ENCODE measurements at regions not wholly inside any gene's neighbourhood (a gene's known extent, or its start where the extent isn't known, plus 50 kb on each side); places are given as distances from the start of the nearest gene placed in this dataset.

DNA sequence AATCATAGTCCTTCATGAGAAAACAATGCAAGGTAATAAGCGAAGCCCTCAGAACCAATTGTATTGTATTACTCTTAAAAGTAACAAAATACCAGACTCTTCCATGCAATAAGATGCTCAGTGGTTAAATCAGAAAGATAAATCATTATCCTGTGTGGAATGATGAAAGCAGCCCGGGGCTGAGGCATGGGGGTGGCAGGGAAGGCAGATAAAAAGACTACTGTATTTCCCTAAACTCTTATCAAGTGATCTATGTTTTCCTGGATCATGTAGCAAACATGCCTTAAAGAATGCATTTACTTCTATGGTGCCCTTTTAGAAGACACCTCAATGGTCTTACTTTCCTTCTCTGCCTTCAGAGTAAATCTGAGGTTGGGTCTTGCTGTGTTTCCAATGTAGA lies 105.6 kb upstream of the DAPK1 start:
- H3K36me3 ChIP-seq (ENCODE audit: control insufficient read depth in 4 of 4, insufficient read depth in 4 of 4, low read length in 4 of 4), result no peaks in the 10 kb centered on the region
- H3K9me3 ChIP-seq (ENCODE audit: control insufficient read depth in 4 of 4, insufficient read depth in 3 of 4, low read length in 3 of 4), result peaks cover 0 to 7% (median 0%) of the 10 kb centered on the region in 4 donors
- TF ChIP-seq, protein P1, sequence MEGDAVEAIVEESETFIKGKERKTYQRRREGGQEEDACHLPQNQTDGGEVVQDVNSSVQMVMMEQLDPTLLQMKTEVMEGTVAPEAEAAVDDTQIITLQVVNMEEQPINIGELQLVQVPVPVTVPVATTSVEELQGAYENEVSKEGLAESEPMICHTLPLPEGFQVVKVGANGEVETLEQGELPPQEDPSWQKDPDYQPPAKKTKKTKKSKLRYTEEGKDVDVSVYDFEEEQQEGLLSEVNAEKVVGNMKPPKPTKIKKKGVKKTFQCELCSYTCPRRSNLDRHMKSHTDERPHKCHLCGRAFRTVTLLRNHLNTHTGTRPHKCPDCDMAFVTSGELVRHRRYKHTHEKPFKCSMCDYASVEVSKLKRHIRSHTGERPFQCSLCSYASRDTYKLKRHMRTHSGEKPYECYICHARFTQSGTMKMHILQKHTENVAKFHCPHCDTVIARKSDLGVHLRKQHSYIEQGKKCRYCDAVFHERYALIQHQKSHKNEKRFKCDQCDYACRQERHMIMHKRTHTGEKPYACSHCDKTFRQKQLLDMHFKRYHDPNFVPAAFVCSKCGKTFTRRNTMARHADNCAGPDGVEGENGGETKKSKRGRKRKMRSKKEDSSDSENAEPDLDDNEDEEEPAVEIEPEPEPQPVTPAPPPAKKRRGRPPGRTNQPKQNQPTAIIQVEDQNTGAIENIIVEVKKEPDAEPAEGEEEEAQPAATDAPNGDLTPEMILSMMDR (IDR thresholded peaks at IDR 0.05; ENCODE audit: control extremely low read depth, extremely low read depth), result no peak
- H3K4me3 ChIP-seq, result no peak overlapping the region
- ATAC-seq (ENCODE audit: insufficient read depth, low FRiP score), result no peak
- WGBS, 2 donors, result 90 to 93% methylated on average over 2 of the region's 2 CpGs
- no peaks in the 10 kb centered on the region for H3K27me3 ChIP-seq (ENCODE audit: control insufficient read depth in 3 of 3, insufficient read depth in 3 of 3, low read length in 2 of 3)
- no peak for DNase-seq
- no peak overlapping the region for H3K27ac ChIP-seq (ENCODE audit: low read depth in 1 of 2, low read length in 1 of 2)
- peaks cover 0 to 6% (median 0%) of the 10 kb centered on the region in 5 donors for H3K4me1 ChIP-seq (ENCODE audit: control insufficient read depth in 5 of 5, insufficient read depth in 5 of 5, low read length in 5 of 5)
- H3K9ac ChIP-seq (ENCODE audit: insufficient read depth in 1 of 2, low read length in 2 of 2), result no peak overlapping the region

DNA sequence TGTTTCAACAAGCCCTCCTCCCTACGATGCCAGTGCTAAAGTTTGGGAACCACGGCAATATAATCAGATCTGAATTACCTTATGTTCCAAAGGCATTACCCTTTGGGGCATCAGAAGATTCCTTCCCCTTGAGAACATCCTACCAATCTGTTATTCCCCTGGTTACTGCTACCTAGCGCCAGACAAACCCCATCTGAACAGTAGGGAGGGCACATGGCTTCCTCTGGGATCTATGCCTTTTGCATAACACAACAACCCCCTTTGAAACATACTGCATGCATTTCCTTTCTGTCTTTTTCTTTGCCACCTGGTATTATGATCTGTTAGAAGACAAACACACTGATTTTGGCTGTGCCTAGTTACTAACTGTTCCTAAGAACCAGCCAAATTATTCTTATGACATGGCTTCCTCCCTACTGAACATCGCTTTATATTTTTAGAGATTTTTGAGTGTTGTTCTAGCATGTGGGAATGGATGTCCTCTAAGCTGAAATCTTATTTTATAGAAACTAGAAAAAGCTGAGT lies 103.9 kb upstream of the DAPK1 start:
- peaks cover 0 to 6% (median 0%) of the 10 kb centered on the region in 5 donors for H3K4me1 ChIP-seq (ENCODE audit: control insufficient read depth in 5 of 5, insufficient read depth in 5 of 5, low read length in 5 of 5)
- no peak overlapping the region for H3K27ac ChIP-seq (ENCODE audit: low read depth in 1 of 2, low read length in 1 of 2)
- no peak for ATAC-seq (ENCODE audit: insufficient read depth, low FRiP score)
- TF ChIP-seq, protein P1 (IDR thresholded peaks at IDR 0.05; ENCODE audit: control extremely low read depth, extremely low read depth), result no peak
- peaks cover 0 to 7% (median 0%) of the 10 kb centered on the region in 4 donors for H3K9me3 ChIP-seq (ENCODE audit: control insufficient read depth in 4 of 4, insufficient read depth in 3 of 4, low read length in 3 of 4)
- H3K9ac ChIP-seq (ENCODE audit: insufficient read depth in 1 of 2, low read length in 2 of 2), result no peak overlapping the region
- no peak for DNase-seq
- H3K4me3 ChIP-seq, result no peak overlapping the region
- no peaks in the 10 kb centered on the region for H3K36me3 ChIP-seq (ENCODE audit: control insufficient read depth in 4 of 4, insufficient read depth in 4 of 4, low read length in 4 of 4)
- 89 to 94% methylated on average over 4 of the region's 4 CpGs for WGBS, 2 donors
- H3K27me3 ChIP-seq (ENCODE audit: control insufficient read depth in 3 of 3, insufficient read depth in 3 of 3, low read length in 2 of 3), result no peaks in the 10 kb centered on the region

DNA sequence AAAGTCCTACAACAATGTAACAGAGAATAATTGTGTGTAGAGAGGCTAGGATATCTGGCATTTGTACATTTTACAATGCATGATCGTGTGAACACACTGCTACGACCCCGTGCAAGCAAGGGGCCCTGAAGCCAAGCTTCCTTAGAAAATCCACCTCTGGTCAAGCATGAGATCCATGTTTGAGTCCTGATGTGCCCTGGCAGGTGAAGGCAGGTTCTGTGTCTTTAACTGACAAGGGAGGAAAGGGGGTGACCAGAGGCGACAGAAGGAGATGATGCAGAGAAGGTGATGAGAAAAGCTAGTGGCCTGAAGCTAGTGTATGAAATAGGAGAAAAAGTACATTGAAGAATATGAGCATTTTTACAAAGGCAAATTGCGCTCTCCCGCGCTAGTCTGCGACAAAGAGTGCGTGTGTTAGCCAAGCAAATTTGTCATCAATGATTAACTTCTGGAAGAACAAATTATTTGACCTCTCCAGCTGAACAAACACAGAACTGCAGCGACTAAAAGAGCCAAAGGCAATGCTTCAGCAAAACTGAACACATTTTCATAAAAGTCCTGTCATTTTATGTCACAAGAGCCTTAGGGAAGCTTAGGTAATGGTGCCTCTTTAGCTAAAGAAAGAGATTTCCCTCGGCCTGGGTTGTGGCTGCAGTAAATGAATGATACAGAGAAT lies 101.7 kb upstream of the DAPK1 start:
- ATAC-seq (ENCODE audit: insufficient read depth, low FRiP score), result no peak
- peaks cover 0 to 6% (median 0%) of the 10 kb centered on the region in 5 donors for H3K4me1 ChIP-seq (ENCODE audit: control insufficient read depth in 5 of 5, insufficient read depth in 5 of 5, low read length in 5 of 5)
- no peak overlapping the region for H3K4me3 ChIP-seq
- H3K9ac ChIP-seq (ENCODE audit: insufficient read depth in 1 of 2, low read length in 2 of 2), result peak overlapping the region in 1 of 2 donors; percentile 23
- 63 to 78% methylated on average over 11 of the region's 11 CpGs for WGBS, 2 donors
- no peaks in the 10 kb centered on the region for H3K36me3 ChIP-seq (ENCODE audit: control insufficient read depth in 4 of 4, insufficient read depth in 4 of 4, low read length in 4 of 4)
- TF ChIP-seq, protein P1 (IDR thresholded peaks at IDR 0.05; ENCODE audit: control extremely low read depth, extremely low read depth), result no peak
- DNase-seq, result peak; percentile 50 to 86 (median 73)
- H3K27ac ChIP-seq (ENCODE audit: low read depth in 1 of 2, low read length in 1 of 2), result no peak overlapping the region
- no peaks in the 10 kb centered on the region for H3K27me3 ChIP-seq (ENCODE audit: control insufficient read depth in 3 of 3, insufficient read depth in 3 of 3, low read length in 2 of 3)
- peaks cover 0 to 7% (median 0%) of the 10 kb centered on the region in 4 donors for H3K9me3 ChIP-seq (ENCODE audit: control insufficient read depth in 4 of 4, insufficient read depth in 3 of 4, low read length in 3 of 4)

All from lung (tissue), 11 donors.